HEK293T (cell line): ENCODE measurements at regions not wholly inside any gene's neighbourhood (a gene's known extent, or its start where the extent isn't known, plus 50 kb on each side); places are given as distances from the start of the nearest gene placed in this dataset.

Experiments
- CTCF ChIA-PET: fragments of 350-600 bp; formaldehyde crosslinking; extraction: SDS; loops from one replicate; lab custom pipeline; 2021; ENCODE audit warnings: antibody characterized with exemption, inconsistent platforms; lab: Yijun Ruan, JAX
- POLR2A ChIA-PET: fragments of 350-600 bp; formaldehyde crosslinking; extraction: SDS; loops from one replicate; lab custom pipeline; 2020; ENCODE audit warnings: antibody characterized with exemption, inconsistent platforms; lab: Yijun Ruan, JAX
- DNase-seq: peaks from one replicate; pipeline ENCODE4 v3.0.0; 2012; ENCODE audit warnings: mixed read lengths; ENCODE audit errors: extremely low spot score
- ARNT ChIP-seq: fragments of 450-650 bp; IDR thresholded peaks from 2 replicates; pipeline ENCODE4 v1.6.1; 2017; ENCODE audit warnings: mild to moderate bottlenecking
- BHLHE40 ChIP-seq: fragments of 450-650 bp; IDR thresholded peaks from 2 replicates; pipeline ENCODE4 v1.6.1; 2016; ENCODE audit warnings: mild to moderate bottlenecking, moderate library complexity, borderline replicate concordance
- CTBP1 ChIP-seq: fragments of 450-650 bp; IDR thresholded peaks from 2 replicates; pipeline ENCODE4 v1.6.1; 2016; ENCODE audit warnings: borderline replicate concordance
- ELF4 ChIP-seq: fragments of 450-650 bp; IDR thresholded peaks from 2 replicates; pipeline ENCODE4 v1.6.1; 2017; ENCODE audit warnings: antibody characterized with exemption
- FOXA1 ChIP-seq: fragments of 450-650 bp; IDR thresholded peaks from 2 replicates; pipeline ENCODE4 v1.6.1; 2016; ENCODE audit warnings: mild to moderate bottlenecking
- FOXK2 ChIP-seq: fragments of 450-650 bp; IDR thresholded peaks from 2 replicates; pipeline ENCODE4 v1.6.1; 2016; ENCODE audit warnings: mild to moderate bottlenecking
- FOXM1 ChIP-seq: fragments of 450-650 bp; IDR thresholded peaks from 2 replicates; pipeline ENCODE4 v1.6.1; 2017; ENCODE audit warnings: mild to moderate bottlenecking, borderline replicate concordance
- HDGF ChIP-seq: fragments of 450-650 bp; IDR thresholded peaks from 2 replicates; pipeline ENCODE4 v1.6.1; 2017; ENCODE audit warnings: antibody characterized with exemption, borderline replicate concordance
- L3MBTL2 ChIP-seq: fragments of 450-650 bp; conservative IDR thresholded peaks from 2 replicates; pipeline ENCODE4 v1.6.1; 2016; ENCODE audit warnings: mild to moderate bottlenecking
- LEF1 ChIP-seq: fragments of 450-650 bp; IDR thresholded peaks from 2 replicates; pipeline ENCODE4 v1.6.1; 2017; ENCODE audit warnings: mild to moderate bottlenecking, borderline replicate concordance
- NFRKB ChIP-seq: fragments of 450-650 bp; IDR thresholded peaks from 2 replicates; pipeline ENCODE4 v1.6.1; 2016; ENCODE audit warnings: mild to moderate bottlenecking, moderate library complexity
- SP1 ChIP-seq: fragments of 450-650 bp; IDR thresholded peaks from 2 replicates; pipeline ENCODE4 v1.6.1; 2017
- SUZ12 ChIP-seq: fragments of 450-650 bp; IDR thresholded peaks from 2 replicates; pipeline ENCODE4 v1.6.1; 2016; ENCODE audit warnings: mild to moderate bottlenecking
- TARDBP ChIP-seq: fragments of 450-650 bp; IDR thresholded peaks from 2 replicates; pipeline ENCODE4 v1.6.1; 2016
- ZNF384 ChIP-seq: fragments of 450-650 bp; IDR thresholded peaks from 2 replicates; pipeline ENCODE4 v1.6.1; 2016
- TF ChIP-seq, protein P1 (sequence below): fragments of 450-650 bp; IDR thresholded peaks from 2 replicates; pipeline ENCODE4 v1.6.1; 2016

- TF ChIP-seq L3MBTL2 (no peak), FOXK2 (no peak), SP1 (no peak), CTBP1 (no peak), ZNF384 (no peak), ELF4 (no peak), HDGF (no peak)
- POLR2A ChIA-PET, result no interaction called here
- CTCF ChIA-PET, result no interaction called here
- no peak for DNase-seq
Observed at GRCh38 chr22:47710135-47710534, 947.7 kb downstream of the TBC1D22A start.

DNA sequence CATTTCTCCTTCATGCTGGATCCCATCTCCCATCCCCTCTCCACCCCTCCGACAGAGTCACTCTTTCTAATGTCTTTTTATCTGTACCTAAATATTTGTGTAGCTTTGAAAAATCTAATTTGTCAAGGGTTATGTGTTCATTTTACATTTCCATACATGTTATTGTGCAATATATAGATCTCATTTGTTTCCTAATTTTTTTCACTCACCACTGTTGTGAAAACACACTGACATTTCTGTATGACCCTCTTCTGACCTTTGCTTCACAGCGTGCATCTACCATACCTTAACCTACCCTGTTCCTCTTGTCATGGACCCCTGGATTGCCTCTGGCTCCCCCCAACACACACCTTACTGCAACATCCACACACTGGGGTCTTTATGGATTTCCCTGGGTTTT is 942.9 kb downstream of the TBC1D22A start:
- DNase-seq, result no peak
- TF ChIP-seq, protein P1, sequence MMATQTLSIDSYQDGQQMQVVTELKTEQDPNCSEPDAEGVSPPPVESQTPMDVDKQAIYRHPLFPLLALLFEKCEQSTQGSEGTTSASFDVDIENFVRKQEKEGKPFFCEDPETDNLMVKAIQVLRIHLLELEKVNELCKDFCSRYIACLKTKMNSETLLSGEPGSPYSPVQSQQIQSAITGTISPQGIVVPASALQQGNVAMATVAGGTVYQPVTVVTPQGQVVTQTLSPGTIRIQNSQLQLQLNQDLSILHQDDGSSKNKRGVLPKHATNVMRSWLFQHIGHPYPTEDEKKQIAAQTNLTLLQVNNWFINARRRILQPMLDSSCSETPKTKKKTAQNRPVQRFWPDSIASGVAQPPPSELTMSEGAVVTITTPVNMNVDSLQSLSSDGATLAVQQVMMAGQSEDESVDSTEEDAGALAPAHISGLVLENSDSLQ, result no peak
- CTCF ChIA-PET, result no interaction called here
- POLR2A ChIA-PET, result no interaction called here

- ChIA-PET CTCF (no interaction called here), POLR2A (no interaction called here)
- no peak for DNase-seq
- TF ChIP-seq LEF1, result no peak
- TF ChIP-seq FOXM1, result no peak
- TF ChIP-seq CTBP1, result no peak
- no peak for TF ChIP-seq HDGF
- TF ChIP-seq NFRKB, result no peak
- TF ChIP-seq FOXK2, result no peak
- TF ChIP-seq ELF4, result no peak
- no peak for TF ChIP-seq FOXA1
- no peak for TF ChIP-seq ZNF384
- TF ChIP-seq ARNT, result no peak
- TF ChIP-seq BHLHE40, result no peak
- no peak for TF ChIP-seq L3MBTL2
- TF ChIP-seq SUZ12, result no peak
- no peak for TF ChIP-seq SP1
- no peak for TF ChIP-seq TARDBP
- TF ChIP-seq, protein P1, result no peak
Observed at GRCh38 chr22:47698906-47699305, 936.5 kb downstream of the TBC1D22A start.

- TF ChIP-seq FOXM1 (no peak), SP1 (no peak), ZNF384 (no peak), BHLHE40 (no peak), L3MBTL2 (no peak), FOXA1 (no peak), TARDBP (no peak), SUZ12 (no peak), CTBP1 (no peak), FOXK2 (no peak), LEF1 (no peak), HDGF (no peak), ARNT (no peak), NFRKB (no peak), ELF4 (no peak)
- TF ChIP-seq, protein P1, result no peak
- CTCF ChIA-PET, result no interaction called here
- POLR2A ChIA-PET, result no interaction called here
- no peak for DNase-seq
Observed at GRCh38 chr22:47697861-47698260, 935.4 kb downstream of the TBC1D22A start.

- TF ChIP-seq, protein P1, result no peak
- TF ChIP-seq ZNF384, result no peak
- no peak for TF ChIP-seq SP1
- no peak for TF ChIP-seq SUZ12
- ChIA-PET POLR2A (no interaction called here), CTCF (no interaction called here)
- no peak for DNase-seq
Observed at GRCh38 chr22:47696776-47697175, 934.3 kb downstream of the TBC1D22A start.

DNA sequence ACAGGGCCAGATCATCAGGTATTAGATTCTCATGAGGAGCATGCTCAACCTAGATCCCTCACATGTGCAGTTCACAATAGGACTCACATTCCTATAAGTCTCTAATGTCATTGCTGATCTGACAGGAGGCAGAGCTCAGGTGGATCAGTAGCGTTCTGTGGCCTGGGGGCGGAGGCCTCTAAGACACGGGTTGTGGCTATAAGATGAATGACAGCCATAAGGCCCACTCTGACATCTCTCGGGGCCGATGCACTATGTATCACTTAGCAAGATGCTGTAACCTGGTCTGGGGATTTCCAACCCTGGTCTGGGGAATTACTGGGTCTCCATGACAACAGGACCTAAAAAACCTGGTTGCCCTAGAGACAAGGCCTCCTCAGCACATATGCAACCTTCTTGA is 932.7 kb downstream of the TBC1D22A start:
- ChIA-PET POLR2A (no interaction called here), CTCF (no interaction called here)
- TF ChIP-seq CTBP1 (no peak), HDGF (no peak), TARDBP (no peak), ARNT (no peak)
- TF ChIP-seq, protein P1, result no peak
- DNase-seq, result no peak
